DMS 273 treated with DMSO at 0.1 percent for 48 hours (cell line): ENCODE measurements at regions not wholly inside any gene's neighbourhood (a gene's known extent, or its start where the extent isn't known, plus 50 kb on each side); places are given as distances from the start of the nearest gene placed in this dataset.

ENCODE experiments used
- DNase-seq: peaks from one replicate; lab custom pipeline; 2025; lab: John Stamatoyannopoulos, UW

- no peak for DNase-seq
Measured at GRCh38 chr5:147037515-147038205, 159.1 kb upstream of the PPP2R2B start.

GRCh38 chr5:147040856-147041255 lies 162.3 kb upstream of the PPP2R2B start:
- no peak for DNase-seq

- DNase-seq: no peak
Measured at GRCh38 chr5:147044572-147045273, 166.2 kb upstream of the PPP2R2B start.

- DNase-seq: no peak
Measured at GRCh38 chr5:147045290-147045689, 166.7 kb upstream of the PPP2R2B start.

GRCh38 chr5:147046281-147046680 lies 167.7 kb upstream of the PPP2R2B start:
- no peak for DNase-seq

- no peak for DNase-seq
Measured at GRCh38 chr5:147046894-147047293, 168.3 kb upstream of the PPP2R2B start.

- DNase-seq: no peak
Measured at GRCh38 chr5:147049764-147050163, 171.2 kb upstream of the PPP2R2B start.

GRCh38 chr5:147050172-147050571 lies 171.6 kb upstream of the PPP2R2B start:
- DNase-seq: no peak

- no peak for DNase-seq
Measured at GRCh38 chr5:147051193-147051592, 172.6 kb upstream of the PPP2R2B start.

- no peak for DNase-seq
Measured at GRCh38 chr5:147052519-147052918, 174.0 kb upstream of the PPP2R2B start.

- DNase-seq: no peak
Measured at GRCh38 chr5:147055089-147055826, 176.7 kb upstream of the PPP2R2B start.

- DNase-seq: no peak
Measured at GRCh38 chr5:147055850-147056566, 177.5 kb upstream of the PPP2R2B start.

GRCh38 chr5:147057051-147057450 lies 177.8 kb upstream of the STK32A start:
- DNase-seq: no peak

GRCh38 chr5:147061431-147061830 lies 173.4 kb upstream of the STK32A start:
- no peak for DNase-seq

- DNase-seq: no peak
Measured at GRCh38 chr5:147062427-147062826, 172.4 kb upstream of the STK32A start.

- no peak for DNase-seq
Measured at GRCh38 chr5:147063943-147064342, 170.9 kb upstream of the STK32A start.

- no peak for DNase-seq
Measured at GRCh38 chr5:147065071-147065470, 169.8 kb upstream of the STK32A start.

GRCh38 chr5:147068998-147069397 lies 165.8 kb upstream of the STK32A start:
- no peak for DNase-seq

GRCh38 chr5:147072622-147073021 lies 162.2 kb upstream of the STK32A start:
- no peak for DNase-seq

- DNase-seq: no peak
Measured at GRCh38 chr5:147073098-147073497, 161.7 kb upstream of the STK32A start.

GRCh38 chr5:147075187-147075586 lies 159.6 kb upstream of the STK32A start:
- DNase-seq: no peak

GRCh38 chr5:147080391-147080790 lies 154.4 kb upstream of the STK32A start:
- DNase-seq: no peak
